Sigmoid colon (tissue), 6 donors: ENCODE measurements at regions not wholly inside any gene's neighbourhood (a gene's known extent, or its start where the extent isn't known, plus 50 kb on each side); places are given as distances from the start of the nearest gene placed in this dataset.

Experiments used
- DNase-seq: peaks from one replicate; pipeline ENCODE4 v3.0.0-alpha.2; 2019
- H3K27ac ChIP-seq, 4 donors: fragments of 200-600 bp; sonication (generic); one replicate each; pipeline ENCODE4 v1.5.1; 2016 to 2019; ENCODE audit warnings: mild to moderate bottlenecking in 1 of 4
- H3K27me3 ChIP-seq, 3 donors: fragments of 200-600 bp; sonication (generic); one replicate each; pipeline ENCODE4 v1.5.1; 2019; ENCODE audit warnings: mild to moderate bottlenecking in 1 of 3
- H3K36me3 ChIP-seq, 4 donors: fragments of 200-600 bp; sonication (generic); one replicate each; pipeline ENCODE4 v1.5.1; 2016 to 2019
- H3K4me1 ChIP-seq, 4 donors: fragments of 200-600 bp; sonication (generic); one replicate each; pipeline ENCODE4 v1.5.1; 2017 to 2019
- H3K4me3 ChIP-seq, 4 donors: fragments of 200-600 bp; sonication (generic); one replicate each; pipeline ENCODE4 v1.5.1; 2017 to 2019; ENCODE audit warnings: mild to moderate bottlenecking in 2 of 4, moderate library complexity in 1 of 4
- H3K9me3 ChIP-seq, 4 donors: fragments of 200-600 bp in 3 of 4; sonication (generic) in 3 of 4; one replicate each; pipeline versions ENCODE4 v1.5.1 to v1.6.1; 2013 to 2019
- EP300 ChIP-seq, 4 donors: sonication (generic); formaldehyde crosslinking; IDR thresholded peaks; one replicate each; pipeline ENCODE4 v1.6.1; 2017; ENCODE audit warnings: antibody characterized with exemption in 4 of 4
- POLR2A ChIP-seq, 2 donors: fragments of 450-650 bp; IDR thresholded peaks; one replicate each; pipeline ENCODE4 v1.6.1; 2016; ENCODE audit warnings: antibody characterized with exemption in 2 of 2, mild to moderate bottlenecking in 2 of 2, moderate library complexity in 2 of 2
- POLR2AphosphoS5 ChIP-seq, 4 donors: sonication (generic); formaldehyde crosslinking; IDR thresholded peaks; one replicate each; pipeline ENCODE4 v1.6.1; 2017; ENCODE audit warnings: antibody characterized with exemption in 4 of 4
- WGBS, 2 donors: extraction: QIAGEN DNeasy Blood & Tissue Kit; methylation state at CpG; one replicate each; pipeline ENCODE4 v1.1.7; 2013; 5-methylcytosine and 5-hydroxymethylcytosine counted together
- intact Hi-C: fragments of 100-400 bp; cut with DNase I; formaldehyde crosslinking; loops from one replicate; pipeline ENCODE4 v1.15.1; 2023
- TF ChIP-seq, protein P1 (sequence below), 4 experiments: fragments of 450-650 bp in 3 of 4; fragments of 200-600 bp in 1 of 4; IDR thresholded peaks; one replicate each; pipeline ENCODE4 v1.5.1; 2016 to 2019; ENCODE audit warnings: antibody characterized with exemption in 4 of 4, mild to moderate bottlenecking in 3 of 4, moderate library complexity in 2 of 4
- donor health status: healthy with polysubstance abuse.
- donor health status: healthy.

DNA sequence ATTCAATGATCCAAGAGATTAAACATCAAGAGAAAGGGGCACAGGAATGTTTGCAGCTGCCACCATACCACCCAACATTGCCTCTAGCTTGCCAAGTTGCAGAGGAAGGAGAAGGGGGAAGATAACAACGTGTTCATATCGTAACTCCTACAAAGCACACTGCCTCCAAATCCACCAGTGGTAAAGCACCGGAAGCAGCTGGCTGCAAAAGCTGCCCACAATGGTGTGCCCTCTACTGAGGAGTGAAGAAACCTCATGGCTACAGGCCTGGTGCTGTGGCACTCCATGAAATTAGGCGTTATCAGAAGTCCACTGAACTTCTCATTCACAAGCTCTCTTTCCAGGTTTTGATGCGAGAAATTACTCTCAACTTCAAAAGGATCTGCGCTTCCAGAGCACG lies 263.9 kb upstream of the STT3B start:
- H3K4me3 ChIP-seq: no peak overlapping the region
- H3K4me1 ChIP-seq: no peaks in the 10 kb centered on the region
- WGBS, 2 donors: 77 to 88% methylated on average over 7 of the region's 7 CpGs
- H3K27me3 ChIP-seq: no peaks in the 10 kb centered on the region
- no peak overlapping the region for H3K27ac ChIP-seq
- intact Hi-C loops: no loop called here
- no peaks in the 10 kb centered on the region for H3K9me3 ChIP-seq
- DNase-seq: no peak
- no peak for TF ChIP-seq POLR2A (IDR thresholded peaks at IDR 0.05)
- no peak for TF ChIP-seq POLR2AphosphoS5 (IDR thresholded peaks at IDR 0.05)
- TF ChIP-seq, protein P1, sequence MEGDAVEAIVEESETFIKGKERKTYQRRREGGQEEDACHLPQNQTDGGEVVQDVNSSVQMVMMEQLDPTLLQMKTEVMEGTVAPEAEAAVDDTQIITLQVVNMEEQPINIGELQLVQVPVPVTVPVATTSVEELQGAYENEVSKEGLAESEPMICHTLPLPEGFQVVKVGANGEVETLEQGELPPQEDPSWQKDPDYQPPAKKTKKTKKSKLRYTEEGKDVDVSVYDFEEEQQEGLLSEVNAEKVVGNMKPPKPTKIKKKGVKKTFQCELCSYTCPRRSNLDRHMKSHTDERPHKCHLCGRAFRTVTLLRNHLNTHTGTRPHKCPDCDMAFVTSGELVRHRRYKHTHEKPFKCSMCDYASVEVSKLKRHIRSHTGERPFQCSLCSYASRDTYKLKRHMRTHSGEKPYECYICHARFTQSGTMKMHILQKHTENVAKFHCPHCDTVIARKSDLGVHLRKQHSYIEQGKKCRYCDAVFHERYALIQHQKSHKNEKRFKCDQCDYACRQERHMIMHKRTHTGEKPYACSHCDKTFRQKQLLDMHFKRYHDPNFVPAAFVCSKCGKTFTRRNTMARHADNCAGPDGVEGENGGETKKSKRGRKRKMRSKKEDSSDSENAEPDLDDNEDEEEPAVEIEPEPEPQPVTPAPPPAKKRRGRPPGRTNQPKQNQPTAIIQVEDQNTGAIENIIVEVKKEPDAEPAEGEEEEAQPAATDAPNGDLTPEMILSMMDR (IDR thresholded peaks at IDR 0.05): no peak
- no peak for TF ChIP-seq EP300 (IDR thresholded peaks at IDR 0.05)
- no peaks in the 10 kb centered on the region for H3K36me3 ChIP-seq

DNA sequence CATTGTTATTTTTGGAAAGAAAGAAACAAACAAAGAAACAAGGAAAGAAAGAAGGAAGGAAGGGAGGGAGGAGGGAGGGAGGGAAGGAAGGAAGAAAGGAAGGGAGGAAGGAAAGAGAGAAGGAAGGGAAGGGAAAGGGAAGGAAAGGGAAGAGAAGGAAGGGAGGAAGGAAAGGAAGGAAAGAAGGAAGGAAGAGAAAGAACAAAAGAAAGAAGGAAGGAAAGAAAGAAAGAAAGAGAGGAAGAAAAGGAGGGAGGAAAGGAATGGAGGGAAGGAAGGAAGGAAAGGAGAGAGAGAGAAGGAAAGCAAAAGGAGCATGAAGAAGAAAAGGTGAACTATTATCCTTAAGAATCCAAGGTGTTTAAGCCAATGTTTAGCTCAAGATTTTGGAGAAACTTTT lies 262.7 kb upstream of the STT3B start:
- intact Hi-C loops: no loop called here
- TF ChIP-seq POLR2AphosphoS5 (IDR thresholded peaks at IDR 0.05): no peak
- TF ChIP-seq, protein P1 (IDR thresholded peaks at IDR 0.05): no peak
- TF ChIP-seq EP300 (IDR thresholded peaks at IDR 0.05): no peak
- no peak for TF ChIP-seq POLR2A (IDR thresholded peaks at IDR 0.05)
- Histone ChIP-seq H3K27me3 (no peaks in the 10 kb centered on the region), H3K27ac (no peak overlapping the region), H3K36me3 (no peaks in the 10 kb centered on the region), H3K4me3 (no peak overlapping the region), H3K9me3 (no peaks in the 10 kb centered on the region), H3K4me1 (peaks cover 0 to 5% (median 4%) of the 10 kb centered on the region in 4 donors)
- DNase-seq: no peak

DNA sequence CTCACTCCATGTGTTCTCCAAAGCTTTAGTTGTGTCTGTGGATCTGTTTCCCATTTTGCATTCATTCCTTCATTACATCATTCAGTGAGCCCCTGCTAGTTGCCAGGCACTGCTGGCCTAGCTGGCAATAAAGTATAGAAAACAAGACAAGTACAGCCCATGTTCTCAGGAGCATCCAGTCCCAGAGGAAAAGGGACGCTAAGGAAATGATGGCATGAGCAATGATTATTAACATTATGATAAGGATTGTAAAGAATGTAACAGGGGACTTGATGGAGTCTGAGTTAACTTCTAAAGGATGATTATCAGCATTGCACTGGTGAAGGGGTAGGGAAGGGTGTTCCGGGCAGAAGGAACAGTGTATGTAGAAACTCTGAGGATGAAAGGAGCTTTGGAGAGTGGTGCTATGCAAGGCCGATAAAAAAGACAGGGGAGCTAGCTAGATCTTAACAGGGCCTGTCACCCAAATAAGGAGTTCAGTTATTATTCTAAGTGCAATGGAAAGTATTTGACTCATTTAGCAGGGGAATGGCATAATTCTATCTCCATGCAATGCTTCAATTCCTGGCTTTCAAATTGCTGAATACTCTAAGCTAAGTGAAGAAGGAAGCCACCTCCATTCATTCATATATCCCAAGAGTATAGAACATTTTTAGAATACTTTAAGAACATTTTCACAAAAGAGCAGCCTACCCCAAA lies 258.2 kb upstream of the STT3B start:
- DNase-seq: no peak
- Histone ChIP-seq H3K4me3 (no peak overlapping the region), H3K27me3 (no peaks in the 10 kb centered on the region), H3K27ac (peak overlapping the region in 1 of 4 donors; percentile 50), H3K4me1 (peaks cover 0 to 10% (median 5%) of the 10 kb centered on the region in 4 donors), H3K36me3 (no peaks in the 10 kb centered on the region), H3K9me3 (no peaks in the 10 kb centered on the region)
- intact Hi-C loops: no loop called here
- 93 to 94% methylated on average over 3 of the region's 3 CpGs for WGBS, 2 donors
- TF ChIP-seq, protein P1 (IDR thresholded peaks at IDR 0.05): no peak
- TF ChIP-seq POLR2AphosphoS5 (IDR thresholded peaks at IDR 0.05) (no peak), EP300 (IDR thresholded peaks at IDR 0.05) (no peak), POLR2A (IDR thresholded peaks at IDR 0.05) (no peak)

DNA sequence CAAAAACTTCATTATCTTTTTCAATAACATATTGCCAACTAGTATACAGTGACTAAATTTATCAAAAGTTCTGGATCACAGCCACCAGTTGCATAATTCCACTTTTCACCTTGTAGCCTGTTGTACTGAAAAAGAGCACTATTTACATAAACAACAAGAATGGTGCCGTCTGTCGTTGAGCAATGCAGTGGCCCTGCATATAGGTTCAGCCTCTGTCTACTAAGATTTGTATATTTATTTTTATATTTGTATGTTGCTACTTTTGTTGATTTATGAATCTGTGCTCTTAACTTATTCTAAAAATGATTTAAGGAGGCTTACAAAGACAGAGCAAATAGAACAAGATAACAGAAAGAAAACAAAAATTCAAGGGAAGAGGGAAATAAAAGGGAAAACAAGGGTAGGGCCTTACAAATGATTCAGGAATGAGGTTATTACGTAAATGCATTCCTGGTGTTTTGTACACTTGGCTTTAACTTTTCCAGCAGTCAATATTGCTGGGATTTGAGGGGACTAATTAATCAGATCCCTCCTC lies 257.6 kb upstream of the STT3B start:
- Histone ChIP-seq H3K27me3 (no peaks in the 10 kb centered on the region), H3K9me3 (no peaks in the 10 kb centered on the region), H3K36me3 (no peaks in the 10 kb centered on the region), H3K4me3 (no peak overlapping the region), H3K4me1 (peaks cover 0 to 10% (median 5%) of the 10 kb centered on the region in 4 donors), H3K27ac (peak overlapping the region in 1 of 4 donors; percentile 50)
- DNase-seq: no peak
- intact Hi-C loops: no loop called here
- TF ChIP-seq EP300 (IDR thresholded peaks at IDR 0.05) (no peak), POLR2AphosphoS5 (IDR thresholded peaks at IDR 0.05) (no peak), POLR2A (IDR thresholded peaks at IDR 0.05) (no peak)
- TF ChIP-seq, protein P1 (IDR thresholded peaks at IDR 0.05): no peak
- 57 to 65% methylated on average over 3 of the region's 3 CpGs for WGBS, 2 donors
